Right atrium auricular region (tissue), 2 donors: ENCODE measurements at regions not wholly inside any gene's neighbourhood (a gene's known extent, or its start where the extent isn't known, plus 50 kb on each side); places are given as distances from the start of the nearest gene placed in this dataset.

Experiments used
- DNase-seq: peaks from one replicate; pipeline ENCODE4 v3.0.0-alpha.2; 2019; ENCODE audit warnings: low spot score
- H3K27ac ChIP-seq, 2 donors: fragments of 200-600 bp; sonication (generic); 1 replicate in 1 of 2; 2 replicates in 1 of 2; pipeline ENCODE4 v1.5.1; 2016 to 2019
- H3K27me3 ChIP-seq, 2 donors: fragments of 200-600 bp; sonication (generic); one replicate each; pipeline versions ENCODE4 v1.5.1 to v1.6.0; 2017 to 2019
- H3K36me3 ChIP-seq: fragments of 200-600 bp; sonication (generic); one replicate; pipeline ENCODE4 v1.5.1; 2016
- H3K4me1 ChIP-seq, 2 donors: fragments of 200-600 bp; sonication (generic); one replicate each; pipeline versions ENCODE4 v1.5.1 to v1.6.0; 2017 to 2019
- H3K4me3 ChIP-seq, 2 donors: fragments of 200-600 bp; sonication (generic); 1 replicate in 1 of 2; 2 replicates in 1 of 2; pipeline ENCODE4 v1.5.1; 2017 to 2019; ENCODE audit warnings: mild to moderate bottlenecking in 1 of 2, moderate library complexity in 1 of 2
- H3K9me3 ChIP-seq, 2 donors: fragments of 200-600 bp; sonication (generic); one replicate each; pipeline ENCODE4 v1.5.1; 2019
- CTCF ChIP-seq, 2 donors: fragments of 200-600 bp; sonication (generic); IDR thresholded peaks; one replicate each; pipeline ENCODE4 v1.5.1; 2019; ENCODE audit warnings: antibody characterized with exemption in 2 of 2

GRCh38 chr1:34681480-34682451, 73.1 kb upstream of the GJB5 start:
- Histone ChIP-seq H3K36me3 (no peaks in the 10 kb centered on the region), H3K27me3 (no peaks in the 10 kb centered on the region), H3K9me3 (peaks cover 0 to 7% of the 10 kb centered on the region in 2 donors), H3K4me1 (no peaks in the 10 kb centered on the region), H3K4me3 (no peak overlapping the region), H3K27ac (no peak overlapping the region)
- no peak for DNase-seq
- TF ChIP-seq CTCF (IDR thresholded peaks at IDR 0.05): peak; percentile 55 to 81

DNA sequence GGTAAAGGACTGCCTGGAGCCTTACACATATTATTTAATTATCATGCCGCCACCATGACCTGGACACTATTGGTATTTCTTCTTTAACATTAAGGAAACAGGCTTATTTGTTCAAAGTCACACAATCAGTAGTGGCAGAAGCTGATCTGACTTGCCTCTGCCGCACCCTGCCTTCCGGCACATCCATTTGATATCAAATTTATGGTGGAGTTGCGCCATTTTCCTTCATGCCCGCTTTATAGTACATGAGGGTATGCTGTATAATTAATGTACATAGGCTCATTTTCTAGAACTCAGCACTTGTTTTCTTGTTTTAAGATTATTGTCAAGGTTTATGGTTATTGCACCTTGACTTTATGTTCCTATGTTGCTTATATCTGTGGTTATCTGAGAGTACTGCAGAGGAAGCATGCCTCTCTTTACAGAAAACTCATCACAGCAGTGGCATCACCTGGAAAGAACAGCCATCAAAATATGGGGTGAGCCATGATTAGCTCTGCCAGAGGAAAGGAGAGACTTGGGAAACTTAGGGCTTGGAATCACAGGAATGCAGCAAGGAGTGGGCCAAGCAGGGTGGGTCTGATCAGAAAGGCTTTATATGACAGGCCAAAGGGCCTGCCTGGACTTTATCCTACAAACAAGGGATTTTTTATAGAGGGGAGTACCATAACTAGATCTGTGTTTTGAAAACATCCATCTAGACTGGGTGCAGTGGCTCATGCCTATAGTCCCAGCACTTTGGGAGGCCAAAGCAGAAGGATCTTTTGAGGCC, 72.2 kb upstream of the GJB5 start:
- Histone ChIP-seq H3K9me3 (peaks cover 0 to 14% of the 10 kb centered on the region in 2 donors), H3K4me3 (no peak overlapping the region), H3K27ac (no peak overlapping the region), H3K27me3 (no peaks in the 10 kb centered on the region), H3K36me3 (no peaks in the 10 kb centered on the region), H3K4me1 (no peaks in the 10 kb centered on the region)
- no peak for TF ChIP-seq CTCF (IDR thresholded peaks at IDR 0.05)
- no peak for DNase-seq

DNA sequence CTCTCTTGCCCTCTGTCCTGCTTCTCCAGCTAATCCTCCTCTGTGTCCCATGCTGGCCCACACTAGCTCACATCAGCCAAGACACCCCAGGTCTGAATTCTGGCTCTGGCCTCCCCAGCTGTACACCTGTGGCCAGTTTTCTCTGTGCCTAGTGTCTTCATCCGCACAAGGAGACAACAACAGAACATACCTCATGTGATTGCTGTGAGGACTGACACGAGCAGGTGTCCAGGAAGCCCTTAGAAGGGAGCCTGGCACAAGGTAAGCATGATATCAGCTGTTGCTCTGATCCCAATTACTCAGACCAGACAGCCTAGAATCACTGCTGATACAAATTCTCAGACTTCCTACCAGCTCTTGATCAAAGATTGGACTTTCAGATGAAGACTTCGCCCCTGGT, 71.2 kb upstream of the GJB5 start:
- Histone ChIP-seq H3K4me3 (no peak overlapping the region), H3K27ac (no peak overlapping the region), H3K9me3 (peaks cover 0 to 14% of the 10 kb centered on the region in 2 donors), H3K36me3 (no peaks in the 10 kb centered on the region), H3K4me1 (no peaks in the 10 kb centered on the region), H3K27me3 (no peaks in the 10 kb centered on the region)
- peak; percentile 1 for DNase-seq
- TF ChIP-seq CTCF (IDR thresholded peaks at IDR 0.05): no peak

- peak; percentile 49 for DNase-seq
- Histone ChIP-seq H3K27ac (no peak overlapping the region), H3K4me3 (no peak overlapping the region), H3K9me3 (peaks cover 0 to 14% of the 10 kb centered on the region in 2 donors), H3K27me3 (no peaks in the 10 kb centered on the region), H3K36me3 (no peaks in the 10 kb centered on the region), H3K4me1 (no peaks in the 10 kb centered on the region)
- no peak for TF ChIP-seq CTCF (IDR thresholded peaks at IDR 0.05)
Observed at GRCh38 chr1:34684266-34684665, 70.6 kb upstream of the GJB5 start.

- Histone ChIP-seq H3K9me3 (peaks cover 0 to 14% of the 10 kb centered on the region in 2 donors), H3K27ac (no peak overlapping the region), H3K27me3 (no peaks in the 10 kb centered on the region), H3K4me3 (no peak overlapping the region), H3K36me3 (no peaks in the 10 kb centered on the region), H3K4me1 (no peaks in the 10 kb centered on the region)
- DNase-seq: peak; percentile 26
- no peak for TF ChIP-seq CTCF (IDR thresholded peaks at IDR 0.05)
Observed at GRCh38 chr1:34685225-34685624, 69.6 kb upstream of the GJB5 start.
